GM23248 (cell line): ENCODE measurements at regions not wholly inside any gene's neighbourhood (a gene's known extent, or its start where the extent isn't known, plus 50 kb on each side); places are given as distances from the start of the nearest gene placed in this dataset.

Experiments
- DNase-seq: peaks from one replicate; pipeline ENCODE4 v3.0.0-alpha.2; 2015
- H2AFZ ChIP-seq: fragments of 200-600 bp; sonication (generic); 2 replicates; pipeline ENCODE4 v1.6.1; 2016; ENCODE audit warnings: antibody characterized with exemption
- H3F3A ChIP-seq: fragments of 200-600 bp; sonication (generic); 2 replicates; pipeline ENCODE4 v1.6.1; 2016; ENCODE audit warnings: mild to moderate bottlenecking, antibody characterized with exemption, mixed run types; ENCODE audit not compliant: insufficient read depth
- H3K27ac ChIP-seq: fragments of 200-600 bp; sonication (generic); 2 replicates; pipeline ENCODE4 v1.5.1; 2016; ENCODE audit warnings: mild to moderate bottlenecking
- H3K27me3 ChIP-seq: fragments of 200-600 bp; sonication (generic); replicated peaks from 2 replicates; pipeline ENCODE4 v1.6.1; 2016; ENCODE audit warnings: mild to moderate bottlenecking; ENCODE audit not compliant: insufficient read depth
- H3K36me3 ChIP-seq: fragments of 200-600 bp; sonication (generic); 2 replicates; pipeline ENCODE4 v1.6.1; 2016; ENCODE audit warnings: low read depth, mild to moderate bottlenecking
- H3K4me1 ChIP-seq: fragments of 200-600 bp; sonication (generic); 2 replicates; pipeline ENCODE4 v1.6.1; 2016; ENCODE audit warnings: mild to moderate bottlenecking; ENCODE audit not compliant: insufficient read depth
- H3K4me2 ChIP-seq: fragments of 200-600 bp; sonication (generic); one replicate; pipeline ENCODE4 v1.6.1; 2016; ENCODE audit warnings: mild to moderate bottlenecking; ENCODE audit not compliant: unreplicated experiment
- H3K4me3 ChIP-seq: fragments of 200-600 bp; sonication (generic); 2 replicates; pipeline ENCODE4 v1.5.1; 2016; ENCODE audit warnings: mild to moderate bottlenecking
- H3K79me2 ChIP-seq: fragments of 200-600 bp; sonication (generic); 2 replicates; pipeline ENCODE4 v1.6.1; 2016; ENCODE audit warnings: mild to moderate bottlenecking; ENCODE audit not compliant: insufficient read depth
- H3K9ac ChIP-seq: fragments of 200-600 bp; sonication (generic); 2 replicates; pipeline ENCODE4 v1.6.1; 2016; ENCODE audit warnings: mild to moderate bottlenecking
- H3K9me2 ChIP-seq: fragments of 200-600 bp; sonication (generic); 2 replicates; pipeline ENCODE4 v1.6.1; 2016; ENCODE audit warnings: mixed run types, mild to moderate bottlenecking, moderate library complexity; ENCODE audit not compliant: insufficient read depth
- H3K9me3 ChIP-seq: fragments of 200-600 bp; sonication (generic); one replicate; pipeline ENCODE4 v1.6.1; 2017; ENCODE audit warnings: low read depth
- H4K20me1 ChIP-seq: fragments of 200-600 bp; sonication (generic); 2 replicates; pipeline ENCODE4 v1.6.0; 2016; ENCODE audit not compliant: insufficient read depth
- EZH2 ChIP-seq: fragments of 200-600 bp; sonication (generic); IDR thresholded peaks from 2 replicates; pipeline ENCODE4 v1.6.1; 2018; ENCODE audit warnings: antibody characterized with exemption, mild to moderate bottlenecking; ENCODE audit not compliant: insufficient read depth, poor library complexity, severe bottlenecking
- EZH2phosphoT487 ChIP-seq: fragments of 200-600 bp; sonication (generic); IDR thresholded peaks from 2 replicates; pipeline ENCODE4 v1.6.1; 2018; ENCODE audit warnings: antibody characterized with exemption, moderate library complexity, mild to moderate bottlenecking, low read depth; ENCODE audit not compliant: insufficient read depth
- WGBS, 2 experiments: methylation state at CpG; one replicate each; pipeline ENCODE4 v1.1.6; 2015 to 2017; ENCODE audit warnings: low lambda C conversion rate in 2 of 2, low coverage in 1 of 2; ENCODE audit errors: missing lambda C conversion rate in 2 of 2; 5-methylcytosine and 5-hydroxymethylcytosine counted together
- in situ Hi-C: fragments of 300-500 bp; cut with MboI; formaldehyde crosslinking; loops from 2 replicates; pipeline ENCODE4 v1.15.0; 2020

DNA sequence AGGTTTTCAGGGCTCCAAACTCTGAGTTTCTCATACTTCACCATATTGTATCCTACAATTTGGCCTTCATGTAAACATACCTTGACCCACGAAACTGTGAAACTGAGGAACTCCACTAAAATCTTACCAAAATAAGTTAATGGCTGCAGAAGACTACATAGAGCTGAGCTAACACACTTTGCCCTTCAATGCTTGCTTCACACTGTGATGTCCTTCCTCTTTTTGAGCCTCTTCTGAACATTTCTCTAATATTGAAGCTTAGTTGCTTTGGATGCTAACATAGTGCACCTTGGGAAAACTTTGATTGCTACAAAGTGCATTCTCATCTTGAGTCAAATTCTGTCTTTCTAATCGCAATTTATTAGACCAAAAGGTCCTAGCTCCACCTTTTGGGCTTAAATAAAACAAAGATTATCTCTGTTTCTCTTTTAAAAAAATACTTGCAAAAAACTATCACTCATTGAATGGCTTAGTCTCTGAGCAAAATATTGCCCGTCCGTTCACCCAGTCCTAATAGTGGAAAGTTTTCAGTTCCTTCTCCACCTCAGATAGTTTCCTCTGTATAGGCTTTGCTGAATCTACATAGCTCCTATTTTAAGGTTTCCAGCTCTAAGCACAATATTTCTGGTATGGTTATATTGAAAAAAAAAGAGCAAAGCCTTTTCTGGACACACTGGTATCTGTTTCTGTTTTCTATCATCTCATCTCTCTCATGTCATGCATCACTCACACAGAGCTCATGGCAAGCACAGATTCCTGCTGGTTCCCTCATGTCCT, 494.6 kb downstream of the RFPL4B start:
- no peak for DNase-seq

DNA sequence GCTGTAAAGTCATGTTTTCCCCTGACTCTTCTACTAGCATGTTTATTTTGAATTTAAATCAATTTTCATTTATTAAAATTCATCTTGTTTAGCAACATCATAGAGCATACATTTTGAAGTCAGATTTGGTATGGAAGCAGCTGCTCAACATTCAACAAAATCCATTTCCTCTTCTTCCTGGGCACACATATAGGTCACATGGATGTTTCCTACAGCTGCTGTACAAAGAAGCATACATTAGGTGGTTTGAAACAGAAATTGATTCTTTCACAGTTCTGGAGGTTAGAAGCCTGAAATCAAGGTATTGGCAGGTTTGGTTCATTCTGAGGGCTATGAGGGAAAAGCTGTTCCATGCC, 495.2 kb downstream of the RFPL4B start:
- no peaks in the 10 kb centered on the region for H4K20me1 ChIP-seq
- no peak overlapping the region for H3K27ac ChIP-seq
- H3K4me3 ChIP-seq: no peak overlapping the region
- no peak overlapping the region for H3K9ac ChIP-seq
- H3F3A ChIP-seq: peaks cover 20% of the 10 kb centered on the region
- TF ChIP-seq EZH2phosphoT487 (no peak), EZH2 (no peak)
- no peaks in the 10 kb centered on the region for H3K27me3 ChIP-seq
- in situ Hi-C loops: no loop called here
- no peak overlapping the region for H2AFZ ChIP-seq
- no peaks in the 10 kb centered on the region for H3K9me3 ChIP-seq
- no peaks in the 10 kb centered on the region for H3K36me3 ChIP-seq
- no peak for DNase-seq
- H3K4me1 ChIP-seq: peaks cover 20% of the 10 kb centered on the region
- no peak overlapping the region for H3K4me2 ChIP-seq
- H3K79me2 ChIP-seq: no peaks in the 10 kb centered on the region
- H3K9me2 ChIP-seq: no peaks in the 10 kb centered on the region; the same call in 1 of the 2 replicates

More for the DNA sequence above, 494.6 kb downstream of the RFPL4B start:
- H3F3A ChIP-seq: peaks cover 20% of the 10 kb centered on the region
- no peaks in the 10 kb centered on the region for H3K9me2 ChIP-seq
- H3K79me2 ChIP-seq: no peaks in the 10 kb centered on the region
- no peaks in the 10 kb centered on the region for H3K27me3 ChIP-seq
- H3K4me3 ChIP-seq: no peak overlapping the region
- H3K36me3 ChIP-seq: no peaks in the 10 kb centered on the region
- H2AFZ ChIP-seq: no peak overlapping the region
- in situ Hi-C loops: no loop called here
- no peak overlapping the region for H3K9ac ChIP-seq
- H3K27ac ChIP-seq: no peak overlapping the region
- no peaks in the 10 kb centered on the region for H3K9me3 ChIP-seq
- H3K4me2 ChIP-seq: no peak overlapping the region
- TF ChIP-seq EZH2 (no peak), EZH2phosphoT487 (no peak)
- 87 to 89% methylated on average over 4 of the region's 4 CpGs for WGBS, 2 experiments
- H3K4me1 ChIP-seq: peaks cover 20% of the 10 kb centered on the region
- no peaks in the 10 kb centered on the region for H4K20me1 ChIP-seq

DNA sequence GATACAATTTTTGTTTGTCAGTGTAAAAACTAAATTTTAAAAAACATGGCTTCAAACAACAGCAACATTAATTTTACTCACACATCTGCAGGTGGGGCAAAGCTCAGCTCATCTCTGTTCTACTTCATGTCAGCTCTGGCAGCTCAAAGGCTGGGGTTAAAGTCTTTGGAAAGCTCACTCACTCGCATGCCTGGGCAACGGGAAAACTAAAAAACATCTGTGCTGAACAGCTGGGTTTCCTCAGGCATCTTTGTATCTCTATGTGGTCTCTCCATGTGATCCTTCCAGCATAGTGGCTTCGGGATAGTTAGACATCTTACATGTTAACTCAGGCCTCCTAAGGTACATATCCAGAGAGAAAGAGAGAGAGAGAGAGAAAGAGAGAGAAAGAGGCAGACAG, 499.6 kb downstream of the RFPL4B start:
- Histone ChIP-seq H3K27ac (no peak overlapping the region), H3K4me1 (no peaks in the 10 kb centered on the region), H3F3A (no peaks in the 10 kb centered on the region), H3K27me3 (no peaks in the 10 kb centered on the region), H3K36me3 (no peaks in the 10 kb centered on the region), H3K79me2 (no peaks in the 10 kb centered on the region), H3K4me2 (no peak overlapping the region), H3K4me3 (no peak overlapping the region), H3K9me3 (no peaks in the 10 kb centered on the region), H4K20me1 (no peaks in the 10 kb centered on the region), H3K9ac (no peak overlapping the region), H3K9me2 (no peaks in the 10 kb centered on the region; the same call in 1 of the 2 replicates), H2AFZ (0 out of 2 replicates have a peak overlapping the region, but pooled peaks have one; percentile 28)
- in situ Hi-C loops: no loop called here
- DNase-seq: no peak
- no peak for TF ChIP-seq EZH2phosphoT487
- no peak for TF ChIP-seq EZH2
- WGBS, 2 experiments: 28 to 36% methylated on average over 3 of the region's 3 CpGs

DNA sequence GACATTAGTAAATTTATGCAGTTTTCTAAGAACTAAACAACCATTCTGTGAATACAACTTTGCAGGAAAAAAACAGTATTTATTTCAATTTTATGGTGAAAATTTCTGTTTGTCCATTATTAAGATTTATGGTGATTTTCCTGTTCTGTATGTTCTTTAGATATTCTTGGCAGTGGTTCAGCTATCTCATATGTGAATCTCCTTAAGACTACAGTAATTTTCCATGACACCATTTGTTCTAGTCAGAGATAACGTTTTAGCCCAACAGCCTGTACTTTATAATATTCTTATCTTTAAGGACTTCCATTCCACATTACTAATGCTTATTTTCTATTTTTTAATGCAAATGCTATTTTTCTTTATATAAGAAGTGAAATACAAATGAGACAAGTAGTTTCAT, 504.0 kb downstream of the RFPL4B start:
- no peaks in the 10 kb centered on the region; the same call in 1 of the 2 replicates for H3K9me2 ChIP-seq
- H3K9ac ChIP-seq: no peak overlapping the region
- 43 to 49% methylated on average over 1 of the region's 1 CpG for WGBS, 2 experiments
- no peak overlapping the region for H3K4me2 ChIP-seq
- in situ Hi-C loops: no loop called here
- H4K20me1 ChIP-seq: no peaks in the 10 kb centered on the region
- TF ChIP-seq EZH2 (no peak), EZH2phosphoT487 (no peak)
- H3K27me3 ChIP-seq: no peaks in the 10 kb centered on the region
- H3K79me2 ChIP-seq: no peaks in the 10 kb centered on the region
- H3K27ac ChIP-seq: no peak overlapping the region
- no peak overlapping the region for H2AFZ ChIP-seq
- no peak for DNase-seq
- no peaks in the 10 kb centered on the region for H3K4me1 ChIP-seq
- no peaks in the 10 kb centered on the region for H3K36me3 ChIP-seq
- no peaks in the 10 kb centered on the region for H3K9me3 ChIP-seq
- H3K4me3 ChIP-seq: no peak overlapping the region
- H3F3A ChIP-seq: no peaks in the 10 kb centered on the region
